ENCODE measurements at regions not wholly inside any gene's neighbourhood (a gene's known extent, or its start where the extent isn't known, plus 50 kb on each side); places are given as distances from the start of the nearest gene placed in this dataset.

DNA sequence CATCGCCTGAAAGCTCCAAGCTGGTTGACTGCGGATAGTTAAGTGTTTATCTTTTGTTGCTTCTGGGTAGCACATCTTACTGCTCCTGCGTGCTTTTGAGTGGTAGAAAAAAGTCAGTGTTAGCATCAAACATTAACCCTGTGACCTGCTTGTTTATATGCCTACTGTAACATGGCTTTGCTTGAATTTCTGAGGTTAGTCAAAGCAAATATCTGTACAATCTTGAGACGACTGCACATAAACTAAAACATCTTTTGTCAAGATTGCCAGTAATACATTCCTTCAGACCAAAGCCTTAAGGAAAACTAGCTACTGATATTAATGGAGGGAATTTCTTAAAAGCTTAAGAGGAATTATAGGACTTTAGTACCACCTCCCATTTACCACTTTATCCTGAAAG is 163.7 kb downstream of the BAMBI start:
- intact Hi-C loops (cut with DNase I; ENCODE audit: low total_unique reads) = no loop called here
- Histone ChIP-seq H3K36me3 (no peaks in the 10 kb centered on the region), H3K9me3 (peaks cover 0 to 22% (median 17%) of the 10 kb centered on the region in 4 donors), H3K4me1 (peaks cover 0 to 19% (median 10%) of the 10 kb centered on the region in 4 donors), H3K27me3 (peaks cover 0 to 3% (median 0%) of the 10 kb centered on the region in 3 donors), H3K4me3 (no peak overlapping the region), H3K27ac (no peak overlapping the region)
- 59 to 68% (median 64%) methylated on average over 4 of the region's 4 CpGs for WGBS, 5 donors
- DNase-seq = no peak
- TF ChIP-seq POLR2A (IDR thresholded peaks at IDR 0.05) = no peak
- no peak for TF ChIP-seq EP300 (IDR thresholded peaks at IDR 0.05)
- TF ChIP-seq, protein P1, sequence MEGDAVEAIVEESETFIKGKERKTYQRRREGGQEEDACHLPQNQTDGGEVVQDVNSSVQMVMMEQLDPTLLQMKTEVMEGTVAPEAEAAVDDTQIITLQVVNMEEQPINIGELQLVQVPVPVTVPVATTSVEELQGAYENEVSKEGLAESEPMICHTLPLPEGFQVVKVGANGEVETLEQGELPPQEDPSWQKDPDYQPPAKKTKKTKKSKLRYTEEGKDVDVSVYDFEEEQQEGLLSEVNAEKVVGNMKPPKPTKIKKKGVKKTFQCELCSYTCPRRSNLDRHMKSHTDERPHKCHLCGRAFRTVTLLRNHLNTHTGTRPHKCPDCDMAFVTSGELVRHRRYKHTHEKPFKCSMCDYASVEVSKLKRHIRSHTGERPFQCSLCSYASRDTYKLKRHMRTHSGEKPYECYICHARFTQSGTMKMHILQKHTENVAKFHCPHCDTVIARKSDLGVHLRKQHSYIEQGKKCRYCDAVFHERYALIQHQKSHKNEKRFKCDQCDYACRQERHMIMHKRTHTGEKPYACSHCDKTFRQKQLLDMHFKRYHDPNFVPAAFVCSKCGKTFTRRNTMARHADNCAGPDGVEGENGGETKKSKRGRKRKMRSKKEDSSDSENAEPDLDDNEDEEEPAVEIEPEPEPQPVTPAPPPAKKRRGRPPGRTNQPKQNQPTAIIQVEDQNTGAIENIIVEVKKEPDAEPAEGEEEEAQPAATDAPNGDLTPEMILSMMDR (IDR thresholded peaks at IDR 0.05) = no peak

DNA sequence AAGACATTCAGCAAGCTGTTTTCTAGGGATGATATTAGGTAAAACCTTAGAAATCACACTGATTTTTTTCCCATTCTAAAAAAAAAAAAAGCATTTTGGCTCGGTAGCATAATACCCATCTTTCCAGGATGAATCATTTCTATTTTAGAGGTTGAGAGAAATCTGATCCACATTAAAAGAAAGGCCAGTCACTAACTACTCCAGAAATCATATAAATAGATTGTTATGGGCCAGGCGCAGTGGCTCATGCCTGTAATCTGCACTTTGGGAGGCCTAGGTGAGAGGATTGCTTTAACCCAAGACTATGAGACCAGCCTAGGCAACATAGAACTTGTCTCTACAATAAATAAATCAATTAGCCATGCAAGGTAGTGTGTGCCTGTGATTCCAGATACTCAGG is 164.3 kb downstream of the BAMBI start:
- Histone ChIP-seq H3K27ac (no peak overlapping the region), H3K27me3 (peaks cover 0 to 3% (median 0%) of the 10 kb centered on the region in 3 donors), H3K9me3 (peaks cover 0 to 22% (median 17%) of the 10 kb centered on the region in 4 donors), H3K4me1 (peaks cover 0 to 19% (median 10%) of the 10 kb centered on the region in 4 donors), H3K4me3 (no peak overlapping the region), H3K36me3 (no peaks in the 10 kb centered on the region)
- DNase-seq = no peak
- intact Hi-C loops (cut with DNase I; ENCODE audit: low total_unique reads) = no loop called here
- TF ChIP-seq, protein P1 (IDR thresholded peaks at IDR 0.05) = no peak
- no peak for TF ChIP-seq EP300 (IDR thresholded peaks at IDR 0.05)
- TF ChIP-seq POLR2A (IDR thresholded peaks at IDR 0.05) = no peak
- WGBS, 5 donors = 63 to 86% (median 80%) methylated on average over 2 of the region's 2 CpGs

DNA sequence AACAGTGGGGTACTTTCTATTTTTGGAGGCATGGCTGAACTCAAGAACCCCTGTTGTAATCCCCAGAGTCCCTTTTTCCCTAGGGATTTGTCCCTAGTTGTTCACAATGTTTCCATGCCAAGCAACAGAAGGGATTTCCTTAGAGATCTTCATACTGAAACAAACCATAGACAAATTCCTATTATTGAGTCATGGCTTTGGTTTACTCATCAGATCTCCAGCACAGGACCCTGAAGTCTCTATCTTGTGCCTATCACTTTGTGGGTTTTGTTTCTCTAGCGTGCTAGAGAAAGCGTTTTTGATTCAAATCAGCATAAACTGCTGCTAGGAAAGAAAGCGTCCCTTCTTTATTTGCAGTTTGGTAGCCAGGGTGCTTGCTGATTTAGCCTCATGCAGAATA is 165.0 kb downstream of the BAMBI start:
- H3K27ac ChIP-seq = no peak overlapping the region
- no peaks in the 10 kb centered on the region for H3K36me3 ChIP-seq
- no peak overlapping the region for H3K4me3 ChIP-seq
- TF ChIP-seq, protein P1 (IDR thresholded peaks at IDR 0.05) = no peak
- TF ChIP-seq EP300 (IDR thresholded peaks at IDR 0.05) = no peak
- no peak for TF ChIP-seq POLR2A (IDR thresholded peaks at IDR 0.05)
- no peak for TF ChIP-seq POLR2AphosphoS5 (IDR thresholded peaks at IDR 0.05)
- no peak for DNase-seq
- H3K9me3 ChIP-seq = peaks cover 0 to 22% (median 17%) of the 10 kb centered on the region in 4 donors
- intact Hi-C loops (cut with DNase I; ENCODE audit: low total_unique reads) = no loop called here
- H3K4me1 ChIP-seq = peaks cover 0 to 19% (median 10%) of the 10 kb centered on the region in 4 donors
- 65 to 86% (median 83%) methylated on average over 3 of the region's 3 CpGs for WGBS, 5 donors
- peaks cover 0 to 3% (median 0%) of the 10 kb centered on the region in 3 donors for H3K27me3 ChIP-seq

DNA sequence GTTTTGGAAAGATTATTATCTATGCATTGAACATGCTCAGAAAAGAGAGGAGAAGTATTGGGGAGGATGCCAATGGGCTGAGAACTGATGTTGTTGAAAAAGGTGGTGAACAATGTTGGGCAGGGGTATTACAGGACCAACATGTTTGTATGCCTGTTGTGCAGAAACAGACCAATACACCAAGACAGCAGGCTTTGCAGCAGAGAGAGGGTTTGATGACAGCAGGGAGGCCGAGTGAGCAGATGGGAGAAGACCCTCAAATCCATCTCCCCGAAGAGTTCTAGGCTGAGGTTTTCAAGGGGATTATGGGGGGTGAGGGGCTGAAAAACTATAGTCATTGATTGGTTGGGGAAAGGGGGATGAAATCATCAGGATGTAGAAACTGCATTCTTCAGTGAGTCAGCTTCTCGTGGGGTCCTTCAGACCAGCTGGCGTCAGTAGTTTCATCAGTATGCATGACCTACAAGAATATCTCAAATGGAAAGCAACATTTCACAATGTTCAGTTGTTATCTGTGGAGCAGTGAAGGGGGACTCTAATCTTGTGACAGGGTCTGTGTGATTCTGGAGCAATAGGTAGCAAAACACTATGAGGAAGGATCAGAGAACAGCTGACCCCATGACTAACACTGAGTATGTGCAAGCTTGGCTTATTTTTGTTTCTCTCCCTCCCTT is 167.8 kb downstream of the BAMBI start:
- H3K9me3 ChIP-seq = peaks cover 0 to 22% (median 17%) of the 10 kb centered on the region in 4 donors
- peaks cover 0 to 7% (median under 1%) of the 10 kb centered on the region in 4 donors for H3K4me1 ChIP-seq
- 90 to 94% (median 91%) methylated on average over 4 of the region's 4 CpGs for WGBS, 5 donors
- H3K27me3 ChIP-seq = peaks cover 0 to 9% (median 0%) of the 10 kb centered on the region in 3 donors
- H3K36me3 ChIP-seq = no peaks in the 10 kb centered on the region
- H3K27ac ChIP-seq = no peak overlapping the region
- intact Hi-C loops (cut with DNase I; ENCODE audit: low total_unique reads) = no loop called here
- TF ChIP-seq POLR2A (IDR thresholded peaks at IDR 0.05) = no peak
- no peak for DNase-seq
- H3K4me3 ChIP-seq = no peak overlapping the region

DNA sequence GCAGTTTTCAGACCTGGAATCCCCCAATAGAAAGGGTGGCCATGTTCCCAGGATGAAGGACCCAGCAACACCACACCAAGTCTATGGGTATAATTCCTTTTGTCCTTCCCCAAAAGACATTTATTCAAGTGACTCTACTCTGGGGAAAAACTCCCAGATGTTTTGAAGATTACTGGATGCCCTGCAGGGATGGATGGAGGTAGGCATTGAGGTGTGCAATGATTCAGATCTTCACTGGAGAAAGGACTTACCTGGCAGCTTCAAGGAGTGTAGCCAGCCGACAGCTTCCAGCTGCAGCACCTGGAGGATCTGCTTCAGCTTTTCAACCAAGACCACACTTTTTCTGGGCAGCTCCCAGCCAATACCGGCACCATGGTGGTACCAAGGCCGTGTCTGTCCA is 172.0 kb downstream of the BAMBI start:
- TF ChIP-seq, protein P1 (IDR thresholded peaks at IDR 0.05) = no peak
- TF ChIP-seq POLR2A (IDR thresholded peaks at IDR 0.05) (no peak), POLR2AphosphoS5 (IDR thresholded peaks at IDR 0.05) (no peak), EP300 (IDR thresholded peaks at IDR 0.05) (no peak)
- DNase-seq = no peak
- peaks cover 0 to 9% (median 4%) of the 10 kb centered on the region in 3 donors for H3K27me3 ChIP-seq
- intact Hi-C loops (cut with DNase I; ENCODE audit: low total_unique reads) = no loop called here
- H3K36me3 ChIP-seq = no peaks in the 10 kb centered on the region
- H3K4me1 ChIP-seq = no peaks in the 10 kb centered on the region
- no peak overlapping the region for H3K4me3 ChIP-seq
- H3K9me3 ChIP-seq = peaks cover 0 to 17% (median 14%) of the 10 kb centered on the region in 4 donors
- WGBS, 5 donors = 85 to 97% (median 92%) methylated on average over 3 of the region's 3 CpGs
- no peak overlapping the region for H3K27ac ChIP-seq

All from stomach (tissue), 8 donors.